HG03460 (cell line): ENCODE measurements at regions not wholly inside any gene's neighbourhood (a gene's known extent, or its start where the extent isn't known, plus 50 kb on each side); places are given as distances from the start of the nearest gene placed in this dataset.

Source experiments
- ATAC-seq: cut with Tn5 transposase; IDR thresholded peaks from one replicate; pipeline ENCODE4 v1.9.1; 2021; ENCODE audit not compliant: unreplicated experiment

DNA sequence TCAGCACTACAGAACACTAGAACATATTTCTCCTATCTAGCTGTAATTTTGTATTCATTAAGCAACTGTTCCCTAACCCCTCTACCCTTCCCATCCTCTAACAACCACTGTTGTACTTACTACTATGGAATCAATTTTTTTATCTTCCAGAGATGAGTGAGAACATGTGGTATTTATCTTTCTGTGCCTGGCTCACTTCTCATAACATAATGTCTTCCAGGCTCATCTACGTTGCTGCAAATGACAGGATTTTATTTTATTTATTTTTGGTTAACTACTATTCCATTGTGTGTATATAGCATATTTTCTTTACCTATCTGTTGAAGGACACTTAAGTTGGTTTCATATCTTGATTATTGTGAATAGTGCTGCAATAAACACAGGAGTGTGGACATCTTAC, 200.9 kb upstream of the CHRM2 start:
- no peak for ATAC-seq

DNA sequence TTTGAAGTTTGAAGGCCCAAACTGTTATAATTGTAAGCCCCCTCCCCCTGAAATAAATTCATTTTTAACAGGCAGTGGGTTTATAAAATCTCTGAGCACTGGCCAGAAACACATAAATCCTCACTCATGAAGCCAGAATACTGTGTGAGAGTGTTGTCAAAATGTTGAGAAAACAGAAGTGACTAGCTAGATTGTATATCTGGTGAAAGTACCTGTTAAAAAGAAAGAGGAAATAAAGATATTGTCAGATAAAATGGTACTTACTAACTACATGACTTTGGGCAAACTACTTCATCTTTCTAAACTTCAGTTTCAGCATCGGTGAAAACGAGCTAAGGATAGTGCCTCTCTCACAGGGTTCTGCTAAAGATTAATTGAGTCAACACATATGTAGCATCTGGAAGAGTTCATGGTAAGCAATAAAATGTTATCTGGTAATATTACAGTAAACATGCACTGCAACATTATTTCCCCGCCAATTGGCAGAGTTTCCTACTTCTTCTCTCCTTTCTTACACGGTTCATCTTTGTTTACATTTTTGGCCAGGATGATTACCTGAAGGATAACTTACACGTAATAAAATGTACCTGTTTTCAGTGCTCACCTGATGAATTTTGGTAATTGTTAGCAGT, 202.5 kb upstream of the CHRM2 start:
- ATAC-seq = no peak

DNA sequence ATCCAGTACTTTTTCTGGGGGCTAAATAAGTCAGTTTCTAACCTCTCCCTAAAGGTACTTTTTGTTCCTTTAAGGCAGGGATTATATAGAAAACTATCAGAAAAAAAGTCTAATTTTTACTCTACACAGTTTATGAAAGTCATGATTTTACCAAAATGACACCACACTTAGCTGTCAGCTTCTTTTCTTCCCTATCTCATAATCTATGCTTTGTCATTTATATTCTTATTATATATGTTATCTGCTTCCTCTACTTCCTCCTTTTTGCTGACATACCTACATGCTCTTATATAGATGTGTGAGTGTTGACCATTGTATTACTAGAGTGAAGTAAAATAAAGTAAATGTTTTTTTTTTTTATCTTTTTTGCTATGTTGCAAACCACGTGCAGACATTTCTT, 203.9 kb upstream of the CHRM2 start:
- ATAC-seq = no peak

DNA sequence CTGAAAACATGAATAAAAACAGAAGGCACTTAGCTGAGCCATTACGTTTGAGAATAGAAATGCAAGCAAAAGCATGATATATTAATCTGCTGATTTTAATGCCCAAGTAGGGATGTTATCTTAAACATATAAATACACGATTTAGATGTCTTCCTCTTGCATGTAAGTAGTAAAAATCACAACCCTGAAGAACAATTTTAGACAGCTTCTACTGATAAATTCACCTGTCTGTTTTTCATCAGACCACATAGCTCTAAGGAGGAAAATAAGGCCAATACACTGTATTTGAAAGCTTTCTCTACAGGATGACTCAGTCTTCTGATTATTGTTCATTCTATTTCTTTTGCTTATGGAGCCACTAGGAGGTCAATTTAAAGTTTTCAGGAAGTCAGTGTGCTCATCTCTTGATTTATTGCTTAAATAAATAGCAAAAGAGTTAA, 210.9 kb upstream of the CHRM2 start:
- no peak for ATAC-seq

DNA sequence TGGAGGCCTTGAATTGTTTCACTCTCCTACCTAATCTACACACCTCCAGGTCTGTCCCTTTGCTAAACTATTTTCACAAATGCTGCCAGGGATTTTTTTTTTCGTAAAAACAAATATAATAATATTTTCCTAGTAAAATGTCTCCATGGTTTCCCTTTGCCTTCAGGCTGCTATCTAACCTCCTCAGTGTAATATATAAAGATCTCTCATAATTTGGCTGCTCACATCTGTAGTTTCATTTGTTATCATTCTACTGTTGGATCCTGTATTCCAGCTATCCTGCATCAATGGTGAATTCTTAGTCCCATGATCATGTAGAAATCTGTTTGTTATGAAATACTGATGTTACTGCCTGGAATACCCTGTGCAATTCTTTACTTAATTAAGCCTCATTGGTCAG, 211.9 kb upstream of the CHRM2 start:
- no peak for ATAC-seq

DNA sequence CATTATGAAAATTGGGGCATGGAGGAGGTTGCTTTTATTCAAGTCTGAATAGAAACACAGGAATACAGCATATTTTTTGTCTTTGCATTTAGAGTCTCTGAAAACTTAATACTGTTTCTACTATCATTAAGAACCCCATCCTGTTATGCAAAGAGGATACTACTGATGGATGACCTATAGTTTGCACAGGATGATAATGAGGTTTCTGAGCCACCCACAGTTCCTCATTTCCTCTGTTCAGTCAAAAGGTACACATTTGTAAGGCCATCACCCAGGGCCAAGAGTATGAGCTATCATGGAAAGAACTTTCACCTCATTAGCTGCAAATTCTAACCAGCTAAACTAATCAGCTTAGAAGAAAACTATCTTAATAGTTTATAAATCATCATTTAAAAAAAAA, 213.0 kb upstream of the CHRM2 start:
- ATAC-seq = no peak

DNA sequence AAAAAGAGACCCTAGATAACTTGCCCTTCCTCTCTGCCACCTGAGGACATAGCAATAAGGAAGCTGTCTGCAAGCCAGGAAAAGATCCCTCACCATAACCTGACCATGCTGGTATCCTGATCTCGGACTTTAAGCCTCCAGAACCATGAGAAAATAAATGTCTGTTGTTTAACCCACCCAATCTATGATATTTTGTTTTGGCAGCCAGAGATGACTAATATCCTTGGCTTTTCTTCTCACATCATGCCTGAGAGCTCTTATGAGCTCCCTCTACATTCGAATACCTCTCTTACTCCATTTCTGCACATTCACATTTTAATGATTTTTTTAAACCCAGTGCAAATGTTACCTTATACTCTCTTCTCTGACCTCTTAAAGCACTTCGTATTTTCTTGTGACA, 214.0 kb upstream of the CHRM2 start:
- no peak for ATAC-seq

DNA sequence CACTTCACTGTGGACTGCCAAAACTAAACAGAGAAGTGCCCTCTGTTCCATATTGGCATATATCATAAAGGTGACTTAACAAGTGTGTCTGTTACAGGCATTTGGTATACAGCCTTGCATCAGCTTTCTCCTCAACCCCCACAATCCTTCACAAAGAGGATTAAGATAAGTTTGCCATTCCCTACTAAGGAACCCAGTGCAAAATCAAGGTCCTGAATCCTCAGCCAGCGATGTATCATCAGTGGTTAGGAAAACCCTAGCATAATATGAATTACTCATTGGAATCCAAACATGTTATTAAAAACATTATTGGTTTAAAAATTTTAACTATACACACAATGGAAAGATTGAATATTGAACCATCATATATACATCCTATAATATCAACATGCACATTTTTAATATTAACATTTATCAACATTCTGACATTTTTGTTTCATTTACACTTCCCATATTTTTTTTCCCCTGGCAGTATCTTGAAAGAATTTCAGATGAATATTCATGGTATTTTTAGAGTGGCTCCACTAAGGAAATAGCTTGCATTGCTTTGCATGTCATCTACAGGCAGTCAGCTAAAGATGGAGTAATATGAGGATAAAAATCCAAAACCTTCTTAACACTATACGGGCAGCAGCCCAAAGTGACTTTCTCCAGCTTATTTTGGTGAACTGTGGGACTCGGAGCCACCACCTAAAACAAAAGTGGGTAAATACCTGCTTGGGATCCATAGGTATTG, 215.6 kb upstream of the CHRM2 start:
- no peak for ATAC-seq

DNA sequence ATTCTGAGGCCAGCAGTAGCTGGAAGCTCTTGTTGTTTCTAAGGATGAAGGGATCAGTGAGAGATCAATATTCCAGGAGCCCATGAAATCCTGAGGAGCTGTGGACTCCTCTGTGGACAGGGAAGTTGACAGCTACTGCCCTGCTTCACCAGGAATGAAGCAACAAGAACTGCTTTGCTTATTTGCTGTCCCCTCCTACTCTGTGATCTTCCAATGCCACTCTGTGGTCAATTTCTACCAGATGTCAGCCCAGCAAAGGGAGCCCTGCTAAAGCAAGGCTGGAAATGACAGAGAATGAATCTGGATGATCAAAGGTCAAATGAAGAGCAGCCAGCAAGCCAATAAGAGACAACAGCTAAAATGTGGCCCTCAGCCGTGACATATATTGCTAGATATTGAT, 227.5 kb upstream of the CHRM2 start:
- no peak for ATAC-seq

DNA sequence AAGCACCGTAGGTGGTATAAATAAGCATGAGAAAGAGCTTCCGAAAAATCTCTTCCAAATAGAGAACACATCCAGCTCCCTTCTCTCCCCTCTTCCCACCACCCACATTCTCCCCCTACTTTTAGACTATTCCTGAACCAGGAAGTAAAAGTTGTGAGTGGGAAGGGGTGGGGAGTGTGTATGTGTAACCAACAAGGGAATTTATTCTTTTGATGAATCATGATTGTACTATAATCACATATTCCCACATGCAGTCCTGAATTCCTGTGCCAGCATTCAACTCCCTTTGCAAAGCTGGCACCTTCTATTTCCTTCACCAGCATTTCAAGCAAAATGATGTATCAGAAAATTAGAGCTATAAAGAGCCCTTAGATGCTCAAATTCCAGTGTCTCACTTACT, 230.6 kb upstream of the CHRM2 start:
- ATAC-seq = no peak

DNA sequence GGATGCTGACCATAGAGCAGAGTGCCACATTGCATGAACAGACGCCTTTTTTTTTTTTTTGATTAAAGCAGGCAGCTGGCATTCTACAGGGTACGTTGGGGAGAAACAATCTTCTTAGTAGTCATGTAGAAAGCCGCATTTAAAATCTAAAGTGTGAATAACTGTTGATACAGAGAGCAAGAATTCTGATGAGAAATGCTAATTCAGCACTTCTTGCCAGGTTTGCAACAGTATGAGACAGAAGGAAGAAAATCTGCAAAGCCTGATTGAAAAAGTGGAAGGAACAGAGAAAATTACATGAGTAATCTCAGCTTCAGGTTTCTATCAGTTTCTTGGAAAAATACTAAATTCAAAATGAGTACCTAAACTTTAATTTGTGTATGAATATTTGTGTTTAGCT, 232.7 kb upstream of the CHRM2 start:
- no peak for ATAC-seq

DNA sequence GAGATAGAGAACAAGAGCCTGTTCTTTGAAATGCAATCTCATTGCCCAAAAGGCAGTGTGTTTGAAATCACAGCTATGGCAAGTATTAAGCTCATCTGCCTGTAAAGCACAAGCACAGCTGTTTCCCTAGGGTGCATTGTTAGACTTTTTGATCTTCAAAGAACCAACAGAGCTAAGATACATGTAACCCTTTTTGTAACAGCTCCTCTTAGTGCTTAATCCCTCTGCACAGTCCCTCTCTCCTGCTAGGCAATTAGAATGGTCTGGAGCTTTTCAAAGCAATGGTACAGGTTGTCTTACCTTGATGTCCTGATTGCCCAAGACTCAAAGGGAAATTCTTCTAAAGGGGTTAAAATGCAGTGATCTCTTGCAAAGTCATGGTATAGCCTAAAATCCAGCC, 249.6 kb upstream of the CHRM2 start:
- no peak for ATAC-seq

DNA sequence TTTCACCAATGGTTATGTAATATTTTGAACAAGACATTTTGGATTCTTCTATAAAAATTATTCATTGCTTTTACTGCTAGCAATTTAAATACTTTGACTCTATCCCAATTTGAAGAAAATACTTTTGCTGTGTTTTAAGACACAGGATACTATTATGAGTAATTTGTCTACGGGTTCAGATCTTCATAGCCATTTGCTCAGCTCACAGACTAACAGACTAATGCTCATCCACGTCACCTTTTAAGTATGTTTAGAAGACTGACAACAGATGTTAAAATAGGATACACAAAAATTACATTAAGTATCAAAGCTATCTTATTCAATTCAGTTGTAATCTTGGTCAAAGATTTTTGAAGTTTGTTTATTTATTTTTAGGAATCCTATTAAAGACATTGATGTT, 251.3 kb upstream of the CHRM2 start:
- no peak for ATAC-seq

DNA sequence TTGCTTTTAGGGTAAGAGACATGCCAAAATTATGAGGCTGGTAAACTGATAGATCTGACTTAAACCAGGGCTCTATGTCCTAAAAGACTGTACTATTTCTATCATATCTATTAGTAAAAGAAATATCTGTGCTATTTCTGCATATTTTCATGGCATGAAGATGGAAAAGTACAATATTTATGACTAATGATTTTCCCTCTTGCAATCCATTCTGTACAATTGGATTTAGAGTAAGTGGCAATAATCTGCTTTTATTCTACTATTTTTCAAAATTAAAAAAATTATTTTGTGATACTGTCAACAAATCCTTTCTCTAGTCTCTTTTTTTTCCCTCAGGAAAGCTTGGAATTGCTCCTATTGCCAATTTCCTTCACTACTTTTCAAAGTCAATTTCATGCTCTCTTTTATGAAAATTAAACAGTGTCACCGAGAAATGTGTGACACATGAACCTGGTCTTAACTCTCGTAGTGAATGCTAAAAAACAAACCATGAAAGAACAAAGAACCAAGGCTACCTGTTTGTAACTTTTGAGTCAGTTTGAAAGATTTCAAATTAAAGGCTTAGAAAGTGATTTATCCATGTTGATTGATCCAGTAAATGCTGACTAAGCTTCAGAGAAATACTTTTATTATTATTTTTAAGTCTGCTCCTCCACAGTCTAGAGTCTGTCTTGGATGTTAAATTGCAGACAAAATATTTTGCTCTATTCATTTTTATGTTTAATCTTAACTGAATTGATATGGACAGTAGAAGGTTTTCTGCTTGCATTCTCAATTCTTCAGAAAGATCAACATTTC, 262.7 kb upstream of the CHRM2 start:
- ATAC-seq = no peak

DNA sequence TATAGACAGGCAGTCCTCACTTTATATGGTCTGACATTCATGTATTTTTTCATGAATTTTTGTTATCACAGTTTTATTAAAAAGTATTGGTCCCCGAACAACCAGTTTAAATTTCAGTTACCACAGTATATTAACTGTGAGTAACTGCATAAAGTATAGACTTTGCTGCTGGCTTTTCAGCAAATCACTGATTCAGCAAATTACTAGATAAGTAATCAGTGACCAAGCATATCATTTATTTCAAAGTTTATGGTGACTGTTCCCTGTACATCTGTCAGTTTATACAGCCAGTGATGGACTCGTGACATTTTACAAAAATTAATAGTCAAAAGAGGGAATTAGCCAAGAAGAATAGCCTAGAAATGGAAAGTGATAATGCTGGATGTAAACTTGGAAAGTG, 266.7 kb upstream of the CHRM2 start:
- no peak for ATAC-seq

DNA sequence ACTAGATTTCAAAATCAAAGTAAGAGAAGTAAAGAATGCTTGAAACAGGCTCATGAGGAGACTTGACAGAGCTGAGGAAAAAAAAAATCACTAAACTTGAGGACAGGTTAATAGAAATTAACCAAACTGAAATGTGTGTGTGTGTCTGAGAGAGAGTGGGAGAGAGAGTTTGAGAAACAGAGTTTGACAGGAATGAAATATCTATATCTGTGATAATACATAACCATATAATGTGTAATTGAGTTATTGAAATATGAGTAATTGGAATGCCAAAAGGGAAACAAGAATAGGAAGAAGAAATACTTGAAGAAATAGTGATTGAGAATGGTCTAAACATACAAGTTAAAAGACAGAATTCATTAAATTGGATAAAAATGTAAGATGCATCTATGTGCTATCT, 268.0 kb upstream of the CHRM2 start:
- no peak for ATAC-seq

DNA sequence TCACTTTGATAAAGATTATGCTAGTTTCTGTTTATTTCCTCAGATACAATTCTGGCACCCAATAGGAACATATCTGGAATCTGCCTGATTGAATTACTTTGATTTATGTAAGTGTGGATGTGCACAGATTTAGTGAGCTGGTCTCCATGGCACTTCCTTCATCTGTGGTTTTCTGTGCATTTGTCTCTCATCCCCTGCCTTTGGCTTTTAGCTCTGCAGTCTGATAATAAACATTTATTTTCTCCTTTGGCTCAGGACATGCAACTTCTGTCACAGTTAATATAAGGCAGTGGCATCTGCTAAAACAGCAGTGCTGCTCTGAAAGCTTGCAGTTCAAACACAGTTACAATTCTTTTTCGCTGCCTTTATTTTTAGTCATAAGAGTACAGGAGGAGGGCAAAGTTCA, 273.7 kb upstream of the CHRM2 start:
- ATAC-seq = no peak

DNA sequence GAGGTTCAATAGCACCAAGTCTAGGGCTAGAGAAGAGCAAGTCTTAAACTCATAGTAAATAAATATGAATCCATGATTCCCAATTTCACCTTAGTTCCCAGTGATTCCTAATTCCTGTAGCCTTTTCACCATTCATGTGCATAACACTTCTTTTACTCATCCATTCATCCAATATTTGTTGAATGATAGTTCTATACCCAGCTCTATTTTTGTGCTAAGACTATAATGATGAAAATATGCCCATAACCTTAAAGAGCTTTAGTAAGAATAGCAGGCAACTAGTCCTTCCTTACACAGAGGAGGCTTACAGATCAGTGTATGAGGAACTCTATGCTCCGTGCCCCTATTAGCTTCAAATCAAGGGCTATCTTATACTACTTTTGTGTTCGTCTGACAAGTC, 280.2 kb upstream of the CHRM2 start:
- ATAC-seq = no peak

DNA sequence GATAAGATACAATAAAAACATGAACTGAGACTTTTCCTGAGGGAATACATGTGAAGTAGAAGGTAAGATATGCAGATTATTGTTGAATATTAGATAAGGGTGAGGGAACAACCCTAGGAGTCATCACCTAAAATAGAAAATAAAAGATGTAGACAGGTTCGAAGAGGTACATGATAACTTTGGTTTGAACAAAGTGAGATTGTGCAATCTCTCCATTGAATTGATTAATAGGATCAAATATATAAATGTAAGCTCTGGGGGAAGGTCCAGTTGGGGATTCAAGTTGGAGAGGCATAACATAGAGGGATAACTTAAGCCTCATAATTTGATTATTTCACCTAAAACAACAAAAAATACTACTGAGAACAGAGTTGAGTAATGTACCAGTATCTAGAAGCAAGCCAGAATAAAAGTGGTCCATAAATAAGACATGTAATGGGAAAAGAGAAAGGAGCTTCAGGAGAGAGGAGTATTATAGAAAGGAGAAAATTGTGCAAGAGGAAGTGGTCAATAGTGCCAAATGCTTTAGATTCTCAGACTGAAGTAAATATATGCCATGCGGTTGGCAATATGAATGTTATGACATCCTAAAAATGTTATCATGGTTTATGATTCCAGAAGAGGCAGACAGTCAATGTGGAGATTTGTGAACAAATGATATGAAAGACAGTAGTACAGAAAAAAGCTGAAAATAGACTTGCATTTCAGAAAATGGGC, 282.3 kb upstream of the CHRM2 start:
- no peak for ATAC-seq

DNA sequence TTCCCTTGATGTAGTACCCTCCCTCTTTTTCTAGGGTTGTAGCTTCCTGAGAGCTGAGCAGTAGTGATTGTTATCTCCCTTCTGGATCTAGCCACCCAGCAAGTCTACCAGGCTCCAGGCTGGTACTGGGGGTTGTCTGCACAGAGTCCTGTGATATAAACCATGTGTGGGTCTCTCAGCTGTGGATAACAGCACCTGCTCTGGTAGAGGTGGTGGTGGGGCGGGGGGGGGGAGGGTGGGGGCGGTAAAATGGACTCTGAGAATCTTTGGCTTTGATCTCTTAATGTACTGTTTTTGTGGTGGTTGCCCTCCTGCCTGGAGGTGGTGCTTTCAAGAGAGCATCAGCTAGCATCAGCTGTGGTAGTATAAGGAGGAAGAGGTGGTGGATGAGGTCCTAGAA, 302.0 kb upstream of the CHRM2 start:
- ATAC-seq = no peak

DNA sequence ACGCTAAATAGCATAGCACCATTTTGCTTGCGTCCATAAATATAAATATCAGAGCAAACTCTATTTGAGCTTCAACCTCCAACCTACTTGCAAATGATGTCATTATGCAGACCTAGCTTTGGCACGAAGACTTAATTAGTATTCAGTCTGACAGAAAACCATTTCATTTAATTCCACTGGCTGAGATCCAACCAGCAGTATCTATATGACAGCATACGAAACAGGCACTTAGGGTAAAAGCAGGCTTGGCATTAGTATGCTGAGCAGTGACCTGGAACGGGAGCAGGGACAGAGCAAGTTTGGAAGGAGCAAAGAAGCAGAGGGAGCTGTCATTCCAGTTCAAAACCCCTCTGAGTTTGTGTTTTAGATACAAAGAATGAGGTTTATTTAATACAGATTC, 312.5 kb upstream of the CHRM2 start:
- ATAC-seq = no peak

DNA sequence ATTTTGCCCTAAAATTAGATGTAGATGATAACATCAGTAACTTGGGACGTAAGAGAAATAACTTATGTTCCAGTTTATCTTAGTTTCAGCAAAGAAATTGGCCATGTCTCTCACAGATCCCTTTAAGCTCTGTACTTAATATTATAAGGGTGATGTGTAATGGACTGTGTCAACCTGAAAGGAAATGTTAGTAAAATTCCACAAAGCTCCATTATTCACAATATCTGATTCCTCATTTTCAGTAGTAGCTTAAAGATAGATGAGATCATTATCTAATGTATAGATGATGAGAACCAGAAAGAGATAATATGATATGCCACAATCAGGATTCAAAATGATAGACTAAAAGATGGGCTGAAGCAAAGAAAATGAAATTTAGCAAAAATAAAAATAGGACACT, 316.8 kb upstream of the CHRM2 start:
- no peak for ATAC-seq
